NB4 (cell line): ENCODE measurements at regions not wholly inside any gene's neighbourhood (a gene's known extent, or its start where the extent isn't known, plus 50 kb on each side); places are given as distances from the start of the nearest gene placed in this dataset.

Experiments
- DNase-seq: peaks from one replicate; pipeline ENCODE4 v3.0.0; 2010; ENCODE audit warnings: low read depth
- H3K4me3 ChIP-seq: one replicate; pipeline ENCODE4 v1.5.1; 2011; ENCODE audit warnings: mild to moderate bottlenecking, low read depth, low read length, moderate library complexity
- MYC ChIP-seq: IDR thresholded peaks from 2 replicates; pipeline ENCODE4 v1.6.1; 2011; ENCODE audit warnings: low read depth, low read length
- POLR2A ChIP-seq: IDR thresholded peaks from 2 replicates; pipeline ENCODE4 v1.6.1; 2011; ENCODE audit warnings: mild to moderate bottlenecking; ENCODE audit not compliant: insufficient read length; ENCODE audit errors: extremely low read depth
- TF ChIP-seq, protein P1 (sequence below): IDR thresholded peaks from 2 replicates; pipeline ENCODE4 v1.6.1; 2011; ENCODE audit warnings: low read depth, low read length
- TF ChIP-seq, protein P2 (sequence below): IDR thresholded peaks from one replicate; pipeline ENCODE4 v1.5.1; 2012; ENCODE audit warnings: low read depth, low read length

- H3K4me3 ChIP-seq, result no peak overlapping the region
- no peak for DNase-seq
- TF ChIP-seq, protein P1, sequence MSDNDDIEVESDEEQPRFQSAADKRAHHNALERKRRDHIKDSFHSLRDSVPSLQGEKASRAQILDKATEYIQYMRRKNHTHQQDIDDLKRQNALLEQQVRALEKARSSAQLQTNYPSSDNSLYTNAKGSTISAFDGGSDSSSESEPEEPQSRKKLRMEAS, result no peak
- TF ChIP-seq POLR2A (no peak), MYC (no peak)
- TF ChIP-seq, protein P2, sequence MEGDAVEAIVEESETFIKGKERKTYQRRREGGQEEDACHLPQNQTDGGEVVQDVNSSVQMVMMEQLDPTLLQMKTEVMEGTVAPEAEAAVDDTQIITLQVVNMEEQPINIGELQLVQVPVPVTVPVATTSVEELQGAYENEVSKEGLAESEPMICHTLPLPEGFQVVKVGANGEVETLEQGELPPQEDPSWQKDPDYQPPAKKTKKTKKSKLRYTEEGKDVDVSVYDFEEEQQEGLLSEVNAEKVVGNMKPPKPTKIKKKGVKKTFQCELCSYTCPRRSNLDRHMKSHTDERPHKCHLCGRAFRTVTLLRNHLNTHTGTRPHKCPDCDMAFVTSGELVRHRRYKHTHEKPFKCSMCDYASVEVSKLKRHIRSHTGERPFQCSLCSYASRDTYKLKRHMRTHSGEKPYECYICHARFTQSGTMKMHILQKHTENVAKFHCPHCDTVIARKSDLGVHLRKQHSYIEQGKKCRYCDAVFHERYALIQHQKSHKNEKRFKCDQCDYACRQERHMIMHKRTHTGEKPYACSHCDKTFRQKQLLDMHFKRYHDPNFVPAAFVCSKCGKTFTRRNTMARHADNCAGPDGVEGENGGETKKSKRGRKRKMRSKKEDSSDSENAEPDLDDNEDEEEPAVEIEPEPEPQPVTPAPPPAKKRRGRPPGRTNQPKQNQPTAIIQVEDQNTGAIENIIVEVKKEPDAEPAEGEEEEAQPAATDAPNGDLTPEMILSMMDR, result no peak
Observed at GRCh38 chr3:139218046-139218445, 125.8 kb upstream of the MRPS22 start.

- DNase-seq, result no peak
- no peak overlapping the region for H3K4me3 ChIP-seq
- no peak for TF ChIP-seq POLR2A
Observed at GRCh38 chr3:139219463-139219862, 124.4 kb upstream of the MRPS22 start.

DNA sequence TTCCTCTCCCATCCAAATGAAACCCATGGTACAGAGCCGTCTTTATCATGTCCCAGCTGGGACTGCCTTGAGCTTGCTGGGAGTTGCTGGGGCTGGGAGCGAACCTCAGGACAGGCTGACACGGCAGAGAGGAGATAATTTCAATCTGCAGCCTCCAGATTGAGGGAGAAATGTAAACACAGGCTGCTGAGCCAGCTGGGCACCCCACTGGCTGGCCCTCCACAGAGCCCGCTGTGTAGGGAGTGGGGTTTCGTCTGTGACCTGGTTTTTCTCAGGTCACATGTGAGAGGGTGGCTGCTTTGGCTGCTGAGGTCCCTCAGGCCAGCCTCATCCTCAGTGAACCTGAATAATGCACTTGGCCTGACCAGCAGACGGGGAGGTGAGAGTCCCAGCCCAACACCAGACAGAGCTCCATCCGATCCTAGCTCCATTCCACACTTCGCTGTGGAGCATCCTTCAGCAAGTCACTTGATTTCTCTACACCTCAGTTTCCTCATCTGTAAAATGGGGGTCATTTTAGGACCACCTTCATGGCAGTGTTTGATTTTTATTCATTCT is 121.6 kb upstream of the MRPS22 start:
- no peak overlapping the region for H3K4me3 ChIP-seq
- no peak for DNase-seq

DNA sequence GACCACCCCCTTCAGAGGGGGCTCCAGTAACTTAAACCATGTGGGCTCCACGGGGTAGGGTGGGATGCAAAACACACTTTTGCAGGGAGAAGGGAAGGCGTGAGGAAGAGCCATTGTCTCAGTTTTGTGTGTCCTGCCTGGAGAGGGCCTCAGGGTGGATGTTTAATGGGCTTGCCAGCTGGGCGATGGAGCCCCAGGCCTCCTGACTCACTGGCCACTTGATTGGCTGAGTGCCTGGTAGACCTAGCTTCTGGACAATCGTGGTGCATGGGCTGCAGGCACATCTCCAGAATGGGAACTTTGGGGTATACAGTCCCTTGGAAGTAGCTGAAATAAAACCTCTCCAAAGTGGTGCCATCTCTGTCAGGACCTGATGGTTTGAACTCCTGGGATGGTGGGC is 118.3 kb upstream of the MRPS22 start:
- TF ChIP-seq POLR2A, result no peak
- no peak for DNase-seq
- no peak overlapping the region for H3K4me3 ChIP-seq

More for the DNA sequence above, 121.6 kb upstream of the MRPS22 start:
- no peak for TF ChIP-seq MYC
- no peak for TF ChIP-seq POLR2A
- TF ChIP-seq, protein P2, result no peak
- TF ChIP-seq, protein P1, result no peak

DNA sequence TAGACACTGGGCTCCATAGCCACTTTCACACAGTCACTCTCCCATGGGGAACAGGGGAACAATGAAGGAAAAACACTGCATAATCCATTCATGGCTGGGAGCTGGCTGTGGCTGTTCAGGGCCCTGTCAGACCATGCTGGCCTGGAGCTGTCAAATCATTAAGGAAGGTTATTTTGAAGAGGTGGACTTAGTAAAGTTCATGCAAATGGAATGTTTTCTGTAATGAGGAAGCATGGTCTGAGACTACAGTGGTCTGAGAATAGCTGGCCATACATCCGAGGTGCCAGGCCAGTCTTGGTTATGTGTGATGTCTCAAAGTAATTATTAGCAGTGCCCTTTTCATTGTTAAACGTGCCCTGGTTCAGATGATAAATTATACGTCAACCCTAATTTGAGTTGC is 117.1 kb upstream of the MRPS22 start:
- no peak for TF ChIP-seq POLR2A
- TF ChIP-seq MYC, result no peak
- TF ChIP-seq, protein P1, result no peak
- TF ChIP-seq, protein P2, result no peak
- H3K4me3 ChIP-seq, result no peak overlapping the region
- no peak for DNase-seq

GRCh38 chr3:139227165-139227564 is 116.7 kb upstream of the MRPS22 start:
- DNase-seq, result no peak
- TF ChIP-seq, protein P1, result no peak
- no peak for TF ChIP-seq MYC
- TF ChIP-seq POLR2A, result no peak
- TF ChIP-seq, protein P2, result no peak

DNA sequence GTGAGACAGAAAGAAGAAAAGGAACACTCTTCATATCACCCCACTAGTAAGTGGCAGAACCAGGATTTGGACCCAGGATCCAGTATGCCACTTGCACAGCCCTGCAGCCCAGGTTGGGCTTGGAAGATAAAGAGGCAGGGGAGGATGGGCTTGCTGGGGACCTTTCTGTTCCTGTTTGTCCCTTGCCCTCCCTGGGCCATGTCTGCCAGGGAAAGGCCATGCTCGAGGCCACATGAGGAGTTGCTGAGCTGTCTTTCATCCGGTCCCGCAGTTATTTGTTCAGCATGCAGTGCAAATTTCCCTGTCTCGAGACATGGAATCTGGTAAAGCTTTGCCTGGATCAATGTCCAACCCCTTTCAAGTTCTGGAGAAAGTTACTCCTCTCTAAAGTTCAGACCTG is 116.0 kb upstream of the MRPS22 start:
- H3K4me3 ChIP-seq, result no peak overlapping the region
- DNase-seq, result no peak
- TF ChIP-seq, protein P2, result no peak

More at GRCh38 chr3:139227165-139227564, 116.7 kb upstream of the MRPS22 start:
- H3K4me3 ChIP-seq, result no peak overlapping the region
